C4-2B (cell line): ENCODE measurements at regions not wholly inside any gene's neighbourhood (a gene's known extent, or its start where the extent isn't known, plus 50 kb on each side); places are given as distances from the start of the nearest gene placed in this dataset.
"Not testable (repeated sequence)": the region's sequence is repeated elsewhere in the genome, so short reads cannot be mapped to it uniquely, and the experiment has no call there.

Source experiments
- H3K27ac ChIP-seq: fragments of 450-650 bp; 2 replicates; pipeline ENCODE4 v1.5.1; 2017
- ZFX ChIP-seq: fragments of 450-650 bp; IDR thresholded peaks from 2 replicates; pipeline ENCODE4 v1.6.1; 2017
- TF ChIP-seq, protein P1 (sequence below): fragments of 450-650 bp; conservative IDR thresholded peaks from 2 replicates; pipeline ENCODE4 v1.5.1; 2017; ENCODE audit warnings: mild to moderate bottlenecking

- TF ChIP-seq, protein P1, sequence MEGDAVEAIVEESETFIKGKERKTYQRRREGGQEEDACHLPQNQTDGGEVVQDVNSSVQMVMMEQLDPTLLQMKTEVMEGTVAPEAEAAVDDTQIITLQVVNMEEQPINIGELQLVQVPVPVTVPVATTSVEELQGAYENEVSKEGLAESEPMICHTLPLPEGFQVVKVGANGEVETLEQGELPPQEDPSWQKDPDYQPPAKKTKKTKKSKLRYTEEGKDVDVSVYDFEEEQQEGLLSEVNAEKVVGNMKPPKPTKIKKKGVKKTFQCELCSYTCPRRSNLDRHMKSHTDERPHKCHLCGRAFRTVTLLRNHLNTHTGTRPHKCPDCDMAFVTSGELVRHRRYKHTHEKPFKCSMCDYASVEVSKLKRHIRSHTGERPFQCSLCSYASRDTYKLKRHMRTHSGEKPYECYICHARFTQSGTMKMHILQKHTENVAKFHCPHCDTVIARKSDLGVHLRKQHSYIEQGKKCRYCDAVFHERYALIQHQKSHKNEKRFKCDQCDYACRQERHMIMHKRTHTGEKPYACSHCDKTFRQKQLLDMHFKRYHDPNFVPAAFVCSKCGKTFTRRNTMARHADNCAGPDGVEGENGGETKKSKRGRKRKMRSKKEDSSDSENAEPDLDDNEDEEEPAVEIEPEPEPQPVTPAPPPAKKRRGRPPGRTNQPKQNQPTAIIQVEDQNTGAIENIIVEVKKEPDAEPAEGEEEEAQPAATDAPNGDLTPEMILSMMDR, result no peak
- TF ChIP-seq ZFX, result no peak
- no peak overlapping the region for H3K27ac ChIP-seq
These were observed 296.7 kb downstream of the ZNF326 start for GRCh38 chr1:90291431-90292216.

- no peak overlapping the region for H3K27ac ChIP-seq
- TF ChIP-seq, protein P1, result no peak
- TF ChIP-seq ZFX, result no peak
These were observed 287.9 kb downstream of the ZNF326 start for GRCh38 chr1:90282811-90283210.

- not testable (repeated sequence) for H3K27ac ChIP-seq
These were observed 287.0 kb downstream of the ZNF326 start for GRCh38 chr1:90281886-90282285.

GRCh38 chr1:90277270-90277669 lies 282.4 kb downstream of the ZNF326 start:
- TF ChIP-seq, protein P1, result no peak
- no peak for TF ChIP-seq ZFX
- no peak overlapping the region for H3K27ac ChIP-seq

GRCh38 chr1:90274376-90274775 lies 279.5 kb downstream of the ZNF326 start:
- TF ChIP-seq ZFX, result no peak
- TF ChIP-seq, protein P1, result no peak
- no peak overlapping the region for H3K27ac ChIP-seq

DNA sequence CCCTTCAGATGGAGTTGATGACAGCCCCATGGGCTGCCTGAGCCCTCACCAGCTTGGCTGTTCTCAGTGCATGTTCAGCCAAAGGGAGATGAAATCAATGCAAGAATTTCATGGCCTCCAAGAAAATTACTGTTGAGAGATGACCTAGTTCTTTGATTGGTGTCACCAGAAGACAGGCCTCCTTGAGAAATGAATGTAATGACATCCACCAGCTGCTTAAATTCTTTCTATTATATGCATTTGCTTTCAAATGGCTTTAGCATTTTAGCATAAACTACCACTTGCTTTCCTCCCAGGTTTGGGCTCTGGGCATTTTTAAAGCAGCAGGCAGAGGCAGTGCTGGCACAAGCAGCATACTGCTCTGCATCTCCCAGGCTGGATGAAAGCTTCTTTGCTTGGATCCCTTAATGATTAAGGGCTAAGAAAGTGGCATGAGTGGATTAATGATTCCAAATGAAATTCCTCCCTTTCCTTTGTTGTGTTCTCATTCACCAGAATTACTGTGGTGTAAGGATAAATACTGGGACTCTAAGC lies 278.4 kb downstream of the ZNF326 start:
- no peak for TF ChIP-seq ZFX
- TF ChIP-seq, protein P1, result no peak
- H3K27ac ChIP-seq, result no peak overlapping the region

- H3K27ac ChIP-seq, result no peak overlapping the region
- TF ChIP-seq ZFX, result no peak
- TF ChIP-seq, protein P1, result no peak
These were observed 267.9 kb downstream of the ZNF326 start for GRCh38 chr1:90262791-90263190.

DNA sequence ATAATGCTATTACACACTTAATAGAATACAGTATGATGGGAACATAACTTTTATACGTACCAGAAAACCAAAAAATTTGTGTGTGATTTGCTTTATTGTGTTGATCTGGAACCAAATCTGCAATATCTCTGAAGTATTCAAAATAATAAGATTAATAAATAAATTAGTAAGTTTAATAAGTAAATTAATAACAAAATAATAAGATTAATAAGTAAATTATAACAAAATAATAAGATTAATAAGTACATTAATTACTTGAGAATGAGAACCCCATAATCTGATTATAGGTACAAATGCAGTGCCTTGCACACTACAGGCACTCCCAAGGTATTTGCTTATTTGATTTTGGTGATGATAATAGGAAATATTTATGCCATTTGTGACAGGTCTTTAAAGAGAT lies 267.4 kb downstream of the ZNF326 start:
- TF ChIP-seq, protein P1, result no peak
- TF ChIP-seq ZFX, result no peak
- H3K27ac ChIP-seq, result no peak overlapping the region
